ENCODE measurements at regions not wholly inside any gene's neighbourhood (a gene's known extent, or its start where the extent isn't known, plus 50 kb on each side); places are given as distances from the start of the nearest gene placed in this dataset.

DNA sequence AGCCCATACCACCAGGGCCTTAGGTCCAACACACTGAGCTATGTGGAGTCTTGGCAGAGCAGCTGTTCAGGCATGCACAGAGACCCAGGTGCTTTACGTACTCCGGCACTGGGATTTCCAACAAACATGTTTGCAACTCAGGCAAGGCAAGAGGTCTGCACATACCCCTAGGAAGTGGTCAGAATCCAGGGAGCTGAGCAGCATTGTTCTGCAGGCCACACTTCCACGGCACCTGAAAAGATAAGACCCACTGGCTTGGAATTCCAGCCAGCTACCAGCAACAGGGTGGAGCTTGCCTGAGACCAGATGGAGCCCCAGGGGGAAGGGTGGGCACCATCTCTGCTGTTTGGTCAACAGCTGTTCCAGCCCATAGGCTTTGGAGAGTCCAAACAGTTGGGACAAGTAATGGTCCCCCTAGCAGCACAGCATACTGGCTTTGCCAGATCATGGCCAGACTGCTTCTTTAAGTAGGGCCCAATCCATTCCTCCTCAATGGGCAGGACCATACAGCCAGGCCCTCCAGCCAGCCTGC is 51.7 kb upstream of the LRRC8B start:
- Histone ChIP-seq H3K4me1 (ENCODE audit: insufficient read depth, low read length) (no peaks in the 10 kb centered on the region), H4K5ac (ENCODE audit: insufficient read length, low read depth, low read length) (no peak overlapping the region), H2BK12ac (ENCODE audit: insufficient read length, low read depth, low read length) (no peak overlapping the region), H2BK120ac (ENCODE audit: low read depth, low read length, poor library complexity, severe bottlenecking) (no peak overlapping the region), H3K23ac (ENCODE audit: insufficient read length, low read depth, low read length) (no peak overlapping the region), H2BK5ac (ENCODE audit: insufficient read length, low read length) (no peak overlapping the region), H3K79me2 (ENCODE audit: insufficient read depth, low read length) (no peaks in the 10 kb centered on the region), H4K8ac (replicated peaks; ENCODE audit: insufficient read length, low read depth, low read length) (no peak overlapping the region), H3K4me2 (ENCODE audit: insufficient read depth, insufficient read length, low read length) (no peak overlapping the region), H3T11ph (ENCODE audit: low read length) (no peak overlapping the region), H3K9ac (ENCODE audit: extremely low read depth, insufficient read length, low read length) (no peak overlapping the region), H3K9me3 (ENCODE audit: control insufficient read depth, low read depth, low read length) (no peaks in the 10 kb centered on the region), H2AK5ac (ENCODE audit: insufficient read length, low read length) (no peak overlapping the region), H3K56ac (ENCODE audit: insufficient read length, low read depth, low read length) (no peak overlapping the region), H3K18ac (ENCODE audit: insufficient read length, low read depth, low read length) (no peak overlapping the region), H3K23me2 (ENCODE audit: insufficient read length, low read depth, low read length, poor library complexity, severe bottlenecking) (no peaks in the 10 kb centered on the region), H4K20me1 (ENCODE audit: control insufficient read depth, insufficient read depth, insufficient read length) (no peaks in the 10 kb centered on the region), H2BK15ac (ENCODE audit: low read depth, low read length) (no peak overlapping the region), H2AFZ (ENCODE audit: low read length) (no peak overlapping the region), H3K27ac (ENCODE audit: insufficient read length, low read depth, low read length) (no peak overlapping the region), H2BK20ac (ENCODE audit: low read depth, low read length, poor library complexity, severe bottlenecking) (no peak overlapping the region), H3K14ac (ENCODE audit: insufficient read depth, low read length) (no peak overlapping the region; the same call in 1 of the 2 replicates), H3K27me3 (ENCODE audit: insufficient read depth, low read length) (no peaks in the 10 kb centered on the region), H4K91ac (ENCODE audit: insufficient read length, low read depth, low read length) (no peak overlapping the region), H3K79me1 (ENCODE audit: insufficient read depth, low read depth, low read length, poor library complexity, severe bottlenecking) (no peaks in the 10 kb centered on the region), H3K4ac (ENCODE audit: low read depth, low read length) (no peak overlapping the region)
- no peaks in the 10 kb centered on the region for H3K4me1 Mint-ChIP-seq
- WGBS (ENCODE audit: extremely low coverage, insufficient read length, low lambda C conversion rate), result no CpG with 5 or more reads among the region's 3 CpGs
- TF ChIP-seq, protein P1, sequence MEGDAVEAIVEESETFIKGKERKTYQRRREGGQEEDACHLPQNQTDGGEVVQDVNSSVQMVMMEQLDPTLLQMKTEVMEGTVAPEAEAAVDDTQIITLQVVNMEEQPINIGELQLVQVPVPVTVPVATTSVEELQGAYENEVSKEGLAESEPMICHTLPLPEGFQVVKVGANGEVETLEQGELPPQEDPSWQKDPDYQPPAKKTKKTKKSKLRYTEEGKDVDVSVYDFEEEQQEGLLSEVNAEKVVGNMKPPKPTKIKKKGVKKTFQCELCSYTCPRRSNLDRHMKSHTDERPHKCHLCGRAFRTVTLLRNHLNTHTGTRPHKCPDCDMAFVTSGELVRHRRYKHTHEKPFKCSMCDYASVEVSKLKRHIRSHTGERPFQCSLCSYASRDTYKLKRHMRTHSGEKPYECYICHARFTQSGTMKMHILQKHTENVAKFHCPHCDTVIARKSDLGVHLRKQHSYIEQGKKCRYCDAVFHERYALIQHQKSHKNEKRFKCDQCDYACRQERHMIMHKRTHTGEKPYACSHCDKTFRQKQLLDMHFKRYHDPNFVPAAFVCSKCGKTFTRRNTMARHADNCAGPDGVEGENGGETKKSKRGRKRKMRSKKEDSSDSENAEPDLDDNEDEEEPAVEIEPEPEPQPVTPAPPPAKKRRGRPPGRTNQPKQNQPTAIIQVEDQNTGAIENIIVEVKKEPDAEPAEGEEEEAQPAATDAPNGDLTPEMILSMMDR (conservative IDR thresholded peaks at IDR 0.05), result no peak
- H3K27me3 Mint-ChIP-seq (ENCODE audit: low read depth), result no peaks in the 10 kb centered on the region; the same call in 1 of the 2 replicates
- no peak overlapping the region; a peak in 1 of 7 replicates for H3K27ac Mint-ChIP-seq
- peaks cover 0 to 3% (median 0%) of the 10 kb centered on the region in 3 experiments; a peak in 1 of 7 replicates for H3K36me3 Mint-ChIP-seq (ENCODE audit: insufficient read depth in 1 of 3, low read depth in 3 of 3)
- no peak for DNase-seq
- peaks cover 2 to 8% of the 10 kb centered on the region in 2 experiments; a peak in 4 of 5 replicates for H3K9me3 Mint-ChIP-seq
- H3K4me3 Mint-ChIP-seq, result no peak overlapping the region

Measured in H9 (cell line).